ENCODE measurements at regions not wholly inside any gene's neighbourhood (a gene's known extent, or its start where the extent isn't known, plus 50 kb on each side); places are given as distances from the start of the nearest gene placed in this dataset.
"Not testable (repeated sequence)": the region's sequence is repeated elsewhere in the genome, so short reads cannot be mapped to it uniquely, and the experiment has no call there.

DNA sequence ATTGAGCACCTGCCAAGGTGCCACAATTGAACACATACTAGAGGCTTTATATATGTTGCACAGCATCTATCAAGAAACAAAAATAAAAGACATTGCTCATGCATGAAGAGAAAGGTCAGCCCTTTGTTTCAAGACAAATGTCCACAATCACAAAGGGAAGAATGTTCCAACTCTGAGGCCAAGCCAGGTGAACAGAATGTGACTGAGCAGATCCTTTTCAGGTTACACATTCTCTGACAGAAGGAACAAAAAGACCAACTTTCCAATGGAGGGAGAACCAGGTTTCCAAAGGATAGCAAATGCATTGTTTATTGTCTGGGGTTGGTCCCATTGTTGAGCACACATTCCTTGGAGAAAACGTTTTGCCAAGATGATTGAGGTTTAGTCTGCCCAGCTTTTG, 50.2 kb upstream of the FAM174B start:
- no peak for DNase-seq (ENCODE audit: low spot score)
- ATAC-seq, result no peak

DNA sequence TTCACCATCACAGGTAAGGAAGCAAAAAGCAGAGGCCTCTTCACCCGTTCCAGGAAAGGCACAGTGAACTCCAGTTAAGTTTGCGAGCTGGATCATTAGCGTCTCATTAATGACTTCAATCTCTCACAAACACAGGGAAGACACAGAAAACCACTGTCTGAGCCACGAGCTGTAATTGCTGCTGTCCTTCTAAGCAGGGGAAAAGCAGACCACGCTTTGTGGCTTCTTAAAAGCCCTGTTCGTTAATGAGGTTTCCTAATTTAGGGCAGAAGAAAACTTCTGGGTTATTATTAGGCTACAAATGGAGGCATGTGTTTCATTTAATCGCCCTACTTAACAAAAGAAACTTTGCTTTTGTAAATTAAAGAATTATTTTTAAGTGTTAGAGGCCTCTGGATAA, 50.6 kb upstream of the FAM174B start:
- no peak for ATAC-seq

DNA sequence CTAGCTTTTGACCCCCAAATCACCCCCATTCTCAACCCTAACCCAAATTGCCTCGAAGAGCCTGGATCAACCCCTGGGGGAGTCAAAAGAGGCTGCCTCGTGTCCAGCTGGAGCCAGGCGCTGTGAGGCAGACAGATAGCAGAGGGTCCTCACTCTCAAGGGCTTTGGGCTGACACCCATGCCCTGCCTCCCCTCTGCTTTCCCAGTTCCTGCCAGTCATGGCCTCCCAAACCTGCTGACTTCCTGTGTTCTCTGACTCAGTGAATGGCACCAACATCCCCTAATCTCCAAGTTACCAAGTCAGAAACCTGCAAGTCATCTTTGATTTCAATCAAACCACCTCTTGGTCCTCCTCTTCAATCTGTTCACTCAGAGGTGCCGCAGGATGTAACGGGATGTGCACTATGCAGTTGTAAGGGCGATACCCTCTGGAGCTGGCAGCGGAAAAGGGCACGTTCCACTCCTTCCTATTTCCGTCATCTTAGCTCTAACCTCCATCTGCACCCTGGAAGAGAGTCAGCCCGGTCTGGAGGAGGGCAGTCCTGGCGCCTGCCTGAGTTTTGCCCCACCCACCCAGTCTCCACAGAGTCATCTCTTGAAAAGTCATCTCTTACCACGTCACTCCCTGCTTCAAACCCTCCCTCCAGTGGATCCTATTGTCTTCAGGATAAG, 52.4 kb upstream of the FAM174B start:
- no peak for ATAC-seq
- DNase-seq (ENCODE audit: low spot score), result no peak

More for the DNA sequence above, 50.6 kb upstream of the FAM174B start:
- no peak for DNase-seq (ENCODE audit: low spot score)

DNA sequence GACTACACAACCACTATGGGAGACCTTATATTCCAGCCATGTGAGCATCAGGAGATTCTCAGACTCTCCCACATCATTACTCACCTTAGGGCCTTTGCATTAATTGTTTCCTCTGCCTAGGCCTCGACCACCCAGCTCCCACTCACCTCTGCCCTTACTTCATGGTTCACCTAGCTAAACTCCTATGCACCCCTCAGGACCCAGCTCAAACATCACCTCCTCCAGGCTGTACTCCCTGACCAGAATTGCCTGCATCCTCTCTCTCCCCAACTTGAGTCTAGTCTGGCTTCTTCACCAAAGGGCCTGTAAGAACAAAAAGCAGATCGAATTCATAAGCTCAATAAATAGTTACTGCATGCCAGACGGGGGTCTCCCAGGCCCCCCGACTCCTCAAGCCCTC, 53.1 kb upstream of the FAM174B start:
- no peak for DNase-seq (ENCODE audit: low spot score)
- ATAC-seq, result no peak

DNA sequence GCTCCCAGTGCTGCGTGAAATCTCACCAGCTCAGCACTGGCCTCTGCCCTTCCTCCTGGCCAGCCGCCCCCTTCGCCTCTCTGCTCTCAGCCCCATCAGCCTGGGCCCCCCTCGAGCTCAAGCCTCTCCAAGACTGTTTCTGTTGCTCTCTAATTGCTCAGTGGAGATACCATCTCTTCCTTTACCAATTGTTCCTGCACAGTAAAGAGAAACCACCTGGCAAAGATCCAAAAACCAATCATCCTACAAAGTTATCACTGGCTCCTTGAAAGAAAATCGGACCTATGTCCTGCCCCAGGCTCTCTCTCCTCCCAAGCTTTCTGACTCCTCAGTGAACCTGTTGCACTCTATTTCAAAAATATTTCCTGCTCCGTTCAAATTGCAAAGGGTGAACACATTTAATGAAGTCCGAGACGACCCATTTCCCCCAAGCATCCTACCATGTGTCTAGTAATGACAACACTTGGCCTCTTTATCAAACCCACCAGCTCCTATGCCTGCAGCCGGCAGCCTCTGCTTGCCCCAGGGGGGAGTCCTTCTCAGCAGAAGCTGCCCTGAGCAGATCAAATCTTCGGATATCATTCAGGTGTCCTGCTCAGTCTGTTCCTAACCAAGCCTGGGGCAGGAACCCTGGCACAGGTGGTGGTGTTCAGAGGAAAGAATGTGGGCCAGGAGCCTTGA, 53.7 kb upstream of the FAM174B start:
- no peak for DNase-seq (ENCODE audit: low spot score)
- ATAC-seq, result no peak

DNA sequence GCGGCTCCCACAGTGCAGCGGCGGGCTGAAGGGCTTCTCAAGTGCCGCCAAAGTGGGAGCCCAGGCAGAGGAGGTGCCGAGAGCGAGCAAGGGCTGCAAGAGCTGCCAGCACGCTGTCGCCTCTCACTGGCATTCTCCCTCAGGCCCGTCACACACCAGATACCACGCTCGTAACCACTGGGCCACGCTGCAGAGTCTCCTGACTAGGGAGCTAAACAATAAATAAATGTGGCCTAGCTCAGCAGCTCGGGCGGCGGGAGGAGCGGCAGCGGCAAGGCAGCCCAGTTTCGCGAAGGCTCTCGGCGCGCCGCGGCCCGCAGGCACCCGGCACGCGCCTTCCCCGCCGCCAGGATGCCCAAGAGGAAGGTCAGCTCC, 55.9 kb upstream of the FAM174B start:
- DNase-seq (ENCODE audit: low spot score) (no peak), ATAC-seq (no peak)

DNA sequence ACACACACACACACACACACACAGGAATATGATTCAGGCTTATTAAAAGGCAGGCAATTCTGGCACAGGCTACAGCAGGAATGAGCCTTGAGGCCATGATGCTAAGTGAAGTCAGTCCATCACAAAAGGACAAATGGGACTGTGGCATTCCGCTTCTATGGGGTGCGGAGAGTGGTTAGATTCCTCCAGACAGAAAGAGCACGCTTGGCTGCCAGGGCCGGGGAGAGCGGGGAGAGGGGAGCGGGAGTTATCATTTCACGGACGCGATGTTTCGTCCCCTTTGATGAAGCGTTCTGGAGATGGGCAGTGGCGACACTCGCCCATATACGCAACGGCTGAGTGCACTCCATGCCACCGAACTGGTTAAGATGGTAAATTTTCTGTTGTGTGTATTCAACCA, 58.5 kb upstream of the FAM174B start:
- peak; percentile 60 for ATAC-seq
- no peak for DNase-seq (ENCODE audit: low spot score)

DNA sequence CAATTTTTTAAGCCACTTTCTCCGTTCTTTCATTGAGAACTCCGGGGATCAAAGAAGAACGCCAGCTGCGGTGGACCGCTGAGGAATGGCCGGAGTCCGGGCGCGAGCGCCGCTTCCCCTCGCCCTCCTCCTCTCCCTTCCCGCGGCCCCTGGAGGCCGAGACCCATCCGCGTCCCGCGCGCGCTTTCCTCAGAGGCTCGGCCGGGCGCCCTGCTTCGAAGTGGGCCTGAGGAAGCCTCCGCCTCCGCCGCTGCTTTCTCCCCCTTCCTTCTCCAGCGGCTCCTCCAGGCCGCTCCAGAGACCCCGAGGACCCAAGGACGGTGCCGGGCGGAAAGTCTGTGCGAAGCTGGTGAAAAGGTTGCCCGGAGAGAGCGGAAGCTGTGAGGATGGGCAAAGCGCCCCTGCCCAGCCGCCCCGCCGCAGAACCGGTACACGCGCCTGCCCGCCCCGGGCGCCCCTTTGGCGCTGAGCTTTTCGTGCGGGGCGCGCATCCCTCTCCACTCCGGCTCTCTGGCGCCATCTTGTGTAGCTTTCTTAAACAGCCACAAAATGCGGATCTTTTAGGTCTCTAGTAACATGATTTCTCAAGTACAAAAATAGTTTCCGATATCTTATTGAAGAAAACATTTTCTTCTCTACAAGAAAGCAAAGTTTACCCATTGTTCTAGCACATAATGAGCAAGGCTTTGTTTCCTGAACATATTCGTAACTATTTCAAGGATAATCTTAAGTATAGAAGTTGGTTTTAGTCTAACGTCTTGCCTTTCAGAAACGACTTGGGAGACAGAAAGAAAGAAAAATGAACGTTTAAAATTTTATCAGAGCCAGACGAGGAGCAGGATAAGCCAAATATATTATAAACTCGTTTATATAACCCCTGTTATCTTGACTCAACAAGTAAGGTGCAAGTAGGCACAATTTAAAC, 59.2 kb upstream of the FAM174B start:
- ATAC-seq (peak; percentile 98), DNase-seq (ENCODE audit: low spot score) (peak; percentile 57)

DNA sequence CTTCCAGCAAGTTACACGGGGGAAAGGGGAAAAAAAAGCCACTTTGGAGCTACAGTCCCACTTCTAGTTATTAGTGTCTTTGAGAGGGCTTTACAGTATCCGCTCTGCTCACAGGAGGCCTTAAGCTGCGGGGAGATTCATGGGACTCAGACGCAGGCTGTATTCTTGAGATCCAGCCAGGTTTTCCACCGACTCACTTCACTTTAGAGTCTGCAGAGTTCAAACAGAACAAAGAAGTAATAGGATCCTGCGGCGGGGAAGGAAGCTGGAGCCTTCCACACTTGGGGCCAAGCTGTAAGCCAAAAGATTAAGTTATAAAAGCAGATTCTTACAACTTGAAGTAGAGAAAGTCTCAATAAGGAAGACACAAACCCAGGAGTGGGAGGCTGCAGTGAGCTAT, 60.2 kb upstream of the FAM174B start:
- no peak for ATAC-seq
- DNase-seq (ENCODE audit: low spot score), result no peak

DNA sequence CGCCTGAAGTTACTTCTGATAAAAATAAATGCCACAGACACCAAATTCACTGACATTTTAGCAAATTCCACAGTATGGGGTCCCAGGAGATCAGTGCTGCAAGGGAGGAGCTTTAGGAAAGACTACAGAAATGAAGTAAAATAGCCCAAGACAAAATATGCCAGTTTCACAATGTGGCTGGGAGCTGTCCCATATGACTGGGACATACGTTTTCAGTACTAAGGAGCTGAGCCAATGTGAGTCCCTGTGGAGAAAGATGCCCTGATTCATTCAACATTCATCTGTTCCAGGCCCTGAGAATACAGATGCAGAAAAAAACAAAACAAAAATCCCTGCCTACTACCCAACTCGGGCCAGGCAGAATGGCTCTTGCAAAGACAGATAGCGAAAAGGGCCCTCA, 63.4 kb upstream of the FAM174B start:
- ATAC-seq (no peak), DNase-seq (ENCODE audit: low spot score) (no peak)

DNA sequence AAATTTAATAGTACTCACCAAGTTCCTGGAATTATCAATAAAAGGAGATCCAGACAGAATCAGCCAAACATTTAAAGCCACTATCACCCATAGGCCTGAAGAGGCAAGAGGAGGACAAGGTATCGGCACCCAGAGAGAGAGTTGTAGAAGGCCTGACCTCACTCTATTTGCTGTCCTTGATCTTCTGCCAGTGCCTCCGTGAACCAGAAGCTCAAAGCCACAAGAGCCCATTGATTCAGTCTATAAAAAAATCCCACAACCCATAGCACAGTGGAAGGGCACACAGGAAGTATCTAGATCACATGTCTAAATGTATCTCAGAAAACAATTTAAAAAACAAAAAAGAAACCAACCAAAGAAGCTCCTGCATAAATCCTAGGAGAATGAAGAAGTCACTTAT, 68.6 kb upstream of the FAM174B start:
- no peak for DNase-seq (ENCODE audit: low spot score)
- no peak for ATAC-seq

DNA sequence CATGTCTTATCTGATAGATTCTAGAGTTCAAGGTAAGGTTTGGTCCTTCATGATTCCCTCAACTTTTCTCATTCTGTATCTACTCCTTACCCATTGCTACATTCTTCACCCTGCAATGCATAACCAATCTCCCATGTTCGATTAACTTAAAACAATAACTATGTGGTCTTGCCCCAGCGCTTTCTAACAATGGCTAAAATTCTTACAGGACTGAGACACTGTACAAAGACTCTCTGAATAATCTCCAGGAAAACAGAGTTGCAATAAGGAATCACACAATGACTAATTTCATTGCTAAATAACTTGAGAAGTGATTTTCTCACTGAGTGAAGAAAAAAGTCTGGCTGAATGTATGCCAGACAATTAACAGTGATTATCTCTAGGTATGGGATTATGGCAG, 69.6 kb upstream of the FAM174B start:
- DNase-seq (ENCODE audit: low spot score) (no peak), ATAC-seq (no peak)

DNA sequence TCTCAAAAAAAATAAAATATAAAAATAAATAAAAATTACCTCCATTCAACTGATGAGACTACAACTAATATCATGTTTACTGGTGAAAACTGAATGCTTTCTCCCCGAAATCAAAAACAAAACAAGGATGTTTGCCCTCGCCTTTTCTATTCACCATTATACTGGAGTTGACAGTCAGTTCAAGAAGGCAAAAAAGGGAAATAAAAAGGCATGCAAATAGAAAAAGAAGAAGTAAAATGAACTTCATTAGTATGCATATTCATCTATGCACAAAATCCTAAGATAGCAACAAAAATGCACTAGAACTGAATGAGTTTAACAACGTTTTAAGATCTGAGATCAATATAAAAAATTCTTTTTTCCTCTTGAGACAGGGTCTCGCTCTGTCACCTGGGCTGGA, 72.7 kb upstream of the FAM174B start:
- DNase-seq (ENCODE audit: low spot score) (no peak), ATAC-seq (no peak)

DNA sequence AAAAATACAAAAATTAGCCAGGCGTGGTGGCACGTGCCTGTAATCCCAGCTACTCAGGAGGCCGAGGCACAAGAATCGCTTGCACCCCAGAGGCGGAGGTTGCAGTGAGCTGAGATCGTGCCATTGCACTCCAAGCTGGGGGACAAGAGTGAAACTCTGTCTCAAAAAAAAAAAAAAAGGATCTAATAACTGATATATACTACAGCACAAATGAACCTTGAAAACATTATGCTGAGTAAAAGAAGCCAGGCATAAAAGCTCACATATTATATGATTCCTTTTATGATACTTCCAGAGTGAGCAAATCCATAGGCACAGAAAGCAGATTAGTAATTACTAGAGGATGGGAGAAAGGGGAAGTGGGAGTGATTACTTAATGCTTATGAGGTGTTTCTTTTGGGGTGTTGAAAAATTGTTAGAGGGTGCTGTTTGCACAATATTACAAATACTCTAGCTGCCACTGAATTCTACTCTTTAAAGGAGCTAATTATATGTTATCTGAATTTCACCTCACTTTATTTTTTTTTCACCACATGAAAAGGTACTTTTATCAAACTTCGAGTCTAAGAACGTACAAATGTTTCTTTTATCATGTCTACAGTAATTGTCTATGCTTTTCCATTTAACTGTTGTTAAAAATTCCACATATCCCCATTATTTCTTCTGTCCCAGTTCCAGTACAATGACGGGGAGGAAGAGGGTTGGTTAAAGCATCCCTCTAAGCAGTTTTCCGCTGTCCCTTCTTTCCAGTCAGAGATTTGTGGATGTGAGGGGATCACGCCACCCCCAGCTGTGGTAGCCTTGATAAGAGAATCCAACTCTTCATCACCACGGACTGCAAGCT, 77.7 kb upstream of the FAM174B start:
- DNase-seq (ENCODE audit: low spot score), result no peak
- no peak for ATAC-seq

DNA sequence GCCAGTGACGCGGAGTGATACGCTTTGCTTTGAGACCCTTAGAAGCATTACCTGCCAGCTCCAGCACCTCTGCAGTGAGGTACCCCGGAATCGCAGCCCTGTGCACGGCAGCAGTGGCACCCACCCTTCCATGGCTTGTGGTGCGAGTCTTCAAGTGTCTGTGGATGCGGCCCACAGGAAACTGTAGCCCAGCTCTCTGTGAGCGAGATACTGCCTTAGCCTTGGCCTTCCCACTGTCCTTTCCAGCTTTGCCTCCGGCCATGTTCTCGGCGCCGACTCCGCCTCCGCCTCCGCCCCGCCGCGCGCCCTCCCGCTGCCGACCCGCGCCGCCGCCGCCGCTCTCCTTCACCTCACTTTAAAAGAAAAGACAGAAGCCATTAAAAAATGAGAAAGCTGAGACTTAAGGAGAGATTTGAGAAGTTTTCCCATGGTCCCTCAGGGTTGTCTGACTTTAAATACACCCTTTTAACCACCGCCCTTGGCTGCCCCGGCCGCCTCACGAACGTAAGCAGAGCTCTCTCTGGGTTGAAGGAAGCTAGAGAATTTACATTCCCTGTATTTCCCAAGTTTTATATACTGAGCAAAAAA, 78.5 kb upstream of the FAM174B start:
- no peak for DNase-seq (ENCODE audit: low spot score)

DNA sequence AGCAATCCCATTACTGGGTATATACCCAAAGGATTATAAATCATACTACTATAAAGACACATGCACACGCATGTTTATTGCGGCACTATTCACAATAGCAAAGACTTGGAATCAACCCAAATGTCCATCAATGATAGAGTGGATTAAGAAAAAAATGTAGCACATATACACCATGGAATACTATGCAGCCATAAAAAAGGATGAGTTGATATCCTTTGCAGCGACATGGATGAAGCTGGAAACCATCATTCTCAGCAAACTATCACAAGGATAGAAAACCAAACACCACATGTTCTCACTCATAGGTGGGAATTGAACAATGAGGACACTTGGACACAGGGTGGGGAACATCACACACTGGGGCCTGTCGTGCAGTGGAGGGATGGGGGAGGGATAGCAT, 83.7 kb upstream of the FAM174B start:
- DNase-seq (ENCODE audit: low spot score); ATAC-seq: not testable (repeated sequence)

More for the DNA sequence above, 78.5 kb upstream of the FAM174B start:
- peak; percentile 87 for ATAC-seq

DNA sequence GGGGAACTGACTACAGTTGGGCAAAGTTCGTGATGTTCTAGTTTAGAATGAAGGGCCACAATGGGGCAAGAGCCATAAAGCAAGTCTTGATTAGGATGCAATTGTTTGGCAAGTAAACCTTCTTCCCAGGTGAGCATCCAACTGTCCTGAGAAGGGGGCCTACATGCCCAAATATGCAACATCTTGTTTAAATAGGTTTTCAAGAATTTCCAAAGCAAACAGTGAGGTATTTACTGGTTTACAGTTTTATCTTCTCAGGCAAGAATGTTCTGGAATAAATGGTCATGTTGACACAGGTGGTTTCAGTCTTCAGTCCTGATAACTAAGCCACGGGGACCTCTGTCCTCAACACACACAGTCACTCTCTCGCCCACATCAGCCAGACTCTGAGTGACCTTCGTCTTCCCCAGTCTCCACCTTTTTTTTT, 90.3 kb upstream of the FAM174B start:
- DNase-seq (ENCODE audit: low spot score), result no peak
- ATAC-seq, result no peak

DNA sequence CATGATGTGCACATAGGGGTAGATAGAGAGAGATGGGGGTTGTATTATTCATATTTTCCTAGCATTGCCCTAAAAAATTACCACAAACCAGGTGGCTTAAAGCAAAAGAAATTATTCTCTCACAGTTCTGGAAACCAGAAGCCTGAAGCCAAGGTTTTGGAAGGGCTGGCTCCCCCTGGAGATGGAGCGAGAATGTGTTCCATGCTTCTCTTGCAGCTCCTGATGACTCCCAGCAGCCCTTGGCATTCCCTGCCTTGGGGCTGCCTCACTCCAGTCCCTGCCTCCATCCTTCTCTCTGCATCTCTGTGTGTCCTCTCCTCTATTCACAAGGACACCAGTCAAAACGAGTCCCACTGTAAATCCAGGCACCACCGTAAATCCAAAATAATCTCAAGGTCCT, 91.5 kb upstream of the FAM174B start:
- no peak for ATAC-seq

DNA sequence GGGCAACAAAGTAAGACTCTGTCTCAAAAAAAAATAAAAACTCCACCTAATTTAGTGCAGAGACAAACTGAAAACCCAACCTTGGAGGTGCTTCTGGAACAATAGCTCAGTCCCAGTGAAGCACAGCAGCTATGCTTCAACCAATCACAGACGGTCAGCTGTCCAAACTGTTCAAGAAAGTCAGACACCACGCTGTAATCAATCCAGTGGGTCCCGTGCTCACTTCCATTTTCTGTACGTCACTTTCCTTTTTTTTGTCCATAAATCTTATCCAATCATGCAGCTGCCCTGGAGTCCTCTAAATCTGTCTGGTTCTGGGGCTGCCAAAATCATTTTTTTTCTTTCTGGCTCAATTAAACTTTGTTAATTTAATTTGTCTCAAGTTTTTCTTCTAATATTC, 93.6 kb upstream of the FAM174B start:
- no peak for DNase-seq (ENCODE audit: low spot score)
- ATAC-seq, result no peak

More for the DNA sequence above, 91.5 kb upstream of the FAM174B start:
- DNase-seq (ENCODE audit: low spot score), result no peak

DNA sequence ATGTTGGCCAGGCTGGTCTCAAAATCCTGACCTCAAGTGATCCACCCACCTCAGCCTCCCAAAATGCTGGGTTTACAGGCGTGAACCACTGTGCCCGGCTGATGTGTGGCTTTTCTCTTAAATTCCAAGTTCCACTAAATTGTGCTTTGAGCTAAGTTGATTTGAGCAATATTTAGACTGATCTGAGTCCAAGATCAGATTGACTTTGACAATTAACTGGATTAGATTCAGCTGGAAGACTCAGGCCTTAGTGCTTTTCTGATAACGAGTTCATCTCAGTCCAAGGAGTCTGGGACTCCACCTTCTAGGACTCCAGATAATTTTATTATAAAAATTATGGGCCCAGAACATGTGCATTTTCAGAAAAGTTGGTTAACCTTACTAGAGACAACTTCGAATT, 94.4 kb upstream of the FAM174B start:
- ATAC-seq (no peak), DNase-seq (ENCODE audit: low spot score) (no peak)

Measured in left lobe of liver (tissue), 2 donors.